ENCODE measurements at regions not wholly inside any gene's neighbourhood (a gene's known extent, or its start where the extent isn't known, plus 50 kb on each side); places are given as distances from the start of the nearest gene placed in this dataset.

DNA sequence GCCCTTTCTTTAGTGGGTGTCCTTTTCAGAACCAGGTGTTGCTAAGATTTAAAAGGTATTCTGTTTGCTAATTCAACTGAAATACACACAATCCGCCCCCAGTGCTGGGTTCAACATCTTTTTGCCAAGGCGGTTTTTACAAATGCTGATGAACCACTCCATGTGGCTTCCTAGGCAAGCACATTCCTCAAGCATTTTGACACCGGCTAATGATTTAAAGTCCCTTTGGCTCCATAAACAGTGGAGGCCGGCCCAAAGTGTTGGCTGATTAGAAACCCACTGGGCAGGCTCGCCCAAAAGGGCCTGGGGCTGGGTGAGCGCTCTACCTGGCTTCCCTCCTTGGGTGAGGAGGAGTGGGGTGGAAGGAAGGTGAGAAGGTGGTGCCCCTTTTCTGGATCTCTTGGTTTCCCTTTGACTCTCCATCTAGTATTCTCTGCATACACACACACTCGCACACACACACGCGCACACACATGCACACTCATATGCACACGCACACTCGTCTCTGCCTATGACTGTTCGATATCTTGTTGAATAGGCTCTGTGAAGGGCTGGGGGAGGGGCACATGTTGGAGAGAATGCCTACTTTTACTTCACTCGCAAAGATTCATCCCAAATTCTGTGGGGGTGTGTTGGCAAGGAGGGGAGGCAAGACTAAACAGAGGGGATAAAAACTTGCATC is 66.7 kb upstream of the ARMC2 start:
- Histone ChIP-seq H3K36me3 (no peaks in the 10 kb centered on the region), H3K4me1 (peaks cover 14% of the 10 kb centered on the region), H3K4me3 (peak overlapping the region; percentile 68), H3K27ac (replicated peaks) (peak overlapping the region; percentile 33), H3K27me3 (ENCODE audit: low read depth) (no peaks in the 10 kb centered on the region), H3K9me3 (replicated peaks) (no peaks in the 10 kb centered on the region)
- TF ChIP-seq, protein P1, sequence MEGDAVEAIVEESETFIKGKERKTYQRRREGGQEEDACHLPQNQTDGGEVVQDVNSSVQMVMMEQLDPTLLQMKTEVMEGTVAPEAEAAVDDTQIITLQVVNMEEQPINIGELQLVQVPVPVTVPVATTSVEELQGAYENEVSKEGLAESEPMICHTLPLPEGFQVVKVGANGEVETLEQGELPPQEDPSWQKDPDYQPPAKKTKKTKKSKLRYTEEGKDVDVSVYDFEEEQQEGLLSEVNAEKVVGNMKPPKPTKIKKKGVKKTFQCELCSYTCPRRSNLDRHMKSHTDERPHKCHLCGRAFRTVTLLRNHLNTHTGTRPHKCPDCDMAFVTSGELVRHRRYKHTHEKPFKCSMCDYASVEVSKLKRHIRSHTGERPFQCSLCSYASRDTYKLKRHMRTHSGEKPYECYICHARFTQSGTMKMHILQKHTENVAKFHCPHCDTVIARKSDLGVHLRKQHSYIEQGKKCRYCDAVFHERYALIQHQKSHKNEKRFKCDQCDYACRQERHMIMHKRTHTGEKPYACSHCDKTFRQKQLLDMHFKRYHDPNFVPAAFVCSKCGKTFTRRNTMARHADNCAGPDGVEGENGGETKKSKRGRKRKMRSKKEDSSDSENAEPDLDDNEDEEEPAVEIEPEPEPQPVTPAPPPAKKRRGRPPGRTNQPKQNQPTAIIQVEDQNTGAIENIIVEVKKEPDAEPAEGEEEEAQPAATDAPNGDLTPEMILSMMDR (IDR thresholded peaks at IDR 0.05; ENCODE audit: borderline replicate concordance): no peak
- intact Hi-C loops (cut with micrococcal nuclease): loop anchor here (5.0 kb wide), 1 partner anchor 224 kb away; no protein-coding TSS in a partner anchor
- DNase-seq: no peak

DNA sequence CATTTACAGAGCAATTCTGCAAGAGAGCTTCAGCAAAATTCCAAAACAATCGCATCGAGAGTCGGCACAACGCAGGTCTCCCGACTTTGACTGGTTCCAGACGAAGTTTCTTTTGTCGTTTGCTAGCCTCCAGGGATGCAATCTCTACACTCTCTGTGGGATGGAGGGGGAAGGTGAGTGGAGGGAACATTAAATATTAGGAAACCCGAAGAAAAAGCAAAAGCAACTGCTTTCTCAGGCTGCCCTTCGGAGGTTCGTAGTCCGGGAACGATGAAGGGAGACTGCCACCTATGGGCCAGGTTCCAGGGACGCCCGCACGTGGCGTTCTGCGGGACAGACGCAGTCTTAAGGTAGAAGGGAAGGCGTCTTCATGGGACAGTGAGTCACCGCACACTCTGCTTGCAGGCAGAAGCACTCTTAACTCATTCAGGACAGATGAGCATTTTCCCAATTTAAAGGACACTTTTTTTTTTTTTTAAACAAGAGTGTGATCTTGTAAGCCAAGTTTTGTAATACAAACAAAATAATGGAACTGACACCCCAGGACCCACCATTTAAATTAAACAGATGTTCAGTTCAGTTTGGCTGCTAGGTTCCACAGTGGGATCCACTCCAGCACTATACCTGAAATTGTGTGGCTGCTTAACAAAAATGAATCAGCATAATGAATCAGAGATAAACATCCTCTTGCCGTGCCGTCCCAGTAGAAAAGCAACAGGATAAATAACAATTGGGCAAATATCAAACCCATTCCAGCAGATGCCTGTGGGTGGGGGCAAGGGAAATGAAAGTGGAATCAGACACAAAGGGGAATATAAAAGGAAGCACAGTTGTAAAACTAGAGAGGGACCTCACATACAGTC is 65.8 kb upstream of the ARMC2 start:
- DNase-seq: peak; percentile 81
- peak overlapping the region; percentile 68 for H3K4me3 ChIP-seq
- TF ChIP-seq, protein P1 (IDR thresholded peaks at IDR 0.05; ENCODE audit: borderline replicate concordance): peak; percentile 87
- H3K27me3 ChIP-seq (ENCODE audit: low read depth): no peaks in the 10 kb centered on the region
- H3K36me3 ChIP-seq: no peaks in the 10 kb centered on the region
- intact Hi-C loops (cut with micrococcal nuclease): loop anchor here (5.0 kb wide), 1 partner anchor 225 kb away; no protein-coding TSS in a partner anchor
- H3K27ac ChIP-seq (replicated peaks): peak overlapping the region; percentile 33
- peaks cover under 1% of the 10 kb centered on the region for H3K9me3 ChIP-seq (replicated peaks)
- peaks cover 14% of the 10 kb centered on the region for H3K4me1 ChIP-seq

DNA sequence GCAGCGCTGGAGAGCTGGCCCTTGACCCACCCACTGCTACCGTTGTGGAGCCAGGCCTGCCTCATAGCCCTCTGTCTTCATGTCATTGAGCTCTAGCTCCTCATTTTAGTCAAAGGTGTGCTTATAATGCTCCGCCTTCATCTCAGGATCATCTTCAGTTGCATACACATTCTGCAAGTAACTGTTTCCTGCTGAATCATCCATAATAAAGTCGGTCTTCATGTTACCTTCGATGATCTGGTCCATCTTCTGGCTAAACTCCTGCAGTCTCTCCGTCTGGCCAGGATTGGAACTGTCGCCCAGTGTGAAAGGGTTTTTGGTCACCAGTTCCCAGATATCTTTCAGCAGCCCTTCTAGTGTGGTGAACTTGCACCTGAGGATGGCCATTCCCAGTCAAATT is 62.6 kb upstream of the ARMC2 start:
- peaks cover 14% of the 10 kb centered on the region for H3K4me1 ChIP-seq
- DNase-seq: no peak
- TF ChIP-seq, protein P1 (IDR thresholded peaks at IDR 0.05; ENCODE audit: borderline replicate concordance): no peak
- H3K4me3 ChIP-seq: no peak overlapping the region
- H3K27me3 ChIP-seq (ENCODE audit: low read depth): no peaks in the 10 kb centered on the region
- H3K36me3 ChIP-seq: no peaks in the 10 kb centered on the region
- intact Hi-C loops (cut with micrococcal nuclease): no loop called here
- peaks cover 13% of the 10 kb centered on the region for H3K9me3 ChIP-seq (replicated peaks)
- H3K27ac ChIP-seq (replicated peaks): no peak overlapping the region

DNA sequence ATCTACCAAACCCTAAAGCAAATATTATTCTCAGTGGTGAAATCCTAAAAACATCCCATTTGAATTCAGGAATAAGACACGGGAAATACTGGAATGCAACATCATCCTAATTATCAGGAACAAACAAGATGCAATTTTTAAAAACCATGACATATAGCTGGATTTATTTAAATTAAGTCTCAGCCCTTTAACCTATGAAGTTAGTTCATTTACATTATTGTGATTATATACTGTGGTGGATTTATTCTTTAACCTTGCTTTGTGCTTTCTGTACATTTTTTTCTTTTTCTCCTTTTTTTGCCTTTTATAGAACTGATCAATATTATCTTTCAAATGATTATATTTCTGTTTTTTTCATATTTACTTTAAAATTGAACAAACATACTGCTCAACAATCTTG is 59.8 kb upstream of the ARMC2 start:
- Histone ChIP-seq H3K9me3 (replicated peaks) (peaks cover 17% of the 10 kb centered on the region), H3K4me1 (no peaks in the 10 kb centered on the region), H3K27ac (replicated peaks) (no peak overlapping the region), H3K36me3 (no peaks in the 10 kb centered on the region), H3K4me3 (no peak overlapping the region), H3K27me3 (ENCODE audit: low read depth) (no peaks in the 10 kb centered on the region)
- intact Hi-C loops (cut with micrococcal nuclease): no loop called here
- TF ChIP-seq, protein P1 (IDR thresholded peaks at IDR 0.05; ENCODE audit: borderline replicate concordance): no peak
- no peak for DNase-seq

DNA sequence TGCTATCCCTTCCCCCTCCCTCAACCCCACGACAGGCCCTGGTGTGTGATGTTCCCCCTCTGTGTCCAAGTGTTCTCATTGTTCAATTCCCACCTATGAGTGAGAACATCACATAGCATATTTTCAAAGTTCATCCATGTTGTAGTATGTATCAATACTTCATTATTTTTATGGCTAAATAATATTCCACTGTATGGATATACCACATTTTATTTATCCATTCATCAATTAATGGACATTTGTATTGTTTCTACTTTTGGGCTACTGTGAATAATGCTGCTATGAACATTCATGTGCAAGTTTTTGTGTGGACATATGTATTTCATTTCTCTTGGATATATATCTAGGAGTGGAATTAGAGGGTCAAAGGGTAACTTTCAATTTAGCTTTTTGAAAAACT is 58.7 kb upstream of the ARMC2 start:
- H3K36me3 ChIP-seq: no peaks in the 10 kb centered on the region
- H3K4me3 ChIP-seq: no peak overlapping the region
- no peaks in the 10 kb centered on the region for H3K27me3 ChIP-seq (ENCODE audit: low read depth)
- H3K4me1 ChIP-seq: no peaks in the 10 kb centered on the region
- peaks cover 17% of the 10 kb centered on the region for H3K9me3 ChIP-seq (replicated peaks)
- TF ChIP-seq, protein P1 (IDR thresholded peaks at IDR 0.05; ENCODE audit: borderline replicate concordance): no peak
- DNase-seq: no peak
- no peak overlapping the region for H3K27ac ChIP-seq (replicated peaks)
- intact Hi-C loops (cut with micrococcal nuclease): no loop called here
